H1 (cell line): ENCODE measurements at regions not wholly inside any gene's neighbourhood (a gene's known extent, or its start where the extent isn't known, plus 50 kb on each side); places are given as distances from the start of the nearest gene placed in this dataset.

Experiments
- CTCF ChIA-PET: fragments of 300-600 bp; sonication (Branson Sonifier 250); formaldehyde crosslinking; loops from one replicate; lab custom pipeline; 2021; ENCODE audit not compliant: partially characterized antibody; lab: Charles Lee
- POLR2A ChIA-PET: fragments of 300-600 bp; sonication (Branson Sonifier 250); formaldehyde crosslinking; loops from one replicate; lab custom pipeline; 2021; ENCODE audit warnings: inconsistent platforms; ENCODE audit not compliant: partially characterized antibody; lab: Charles Lee
- DNase-seq, 2 experiments: peaks; one replicate each; pipeline versions ENCODE4 v3.0.0 to v3.0.0-alpha.2; 2010 to 2022; ENCODE audit warnings: low spot score in 2 of 2, low read depth in 1 of 2, mixed read lengths in 1 of 2
- FAIRE-seq: peaks from 2 replicates; lab custom pipeline; 2011; peaks lifted over from hg19 to GRCh38; lab: Jason Lieb, UNC
- H2AFZ ChIP-seq: 2 replicates; pipeline ENCODE4 v1.8.1; 2012; ENCODE audit warnings: low read length, inconsistent platforms
- H2AK5ac ChIP-seq: 2 replicates; pipeline ENCODE4 v1.6.1; 2013; ENCODE audit warnings: low read depth, low read length
- H2BK120ac ChIP-seq: replicated peaks from 2 replicates; pipeline ENCODE3; 2013; ENCODE audit warnings: low read depth, low read length, inconsistent platforms
- H2BK12ac ChIP-seq: 2 replicates; pipeline ENCODE4 v1.6.1; 2013; ENCODE audit warnings: low read depth, low read length
- H2BK15ac ChIP-seq: 2 replicates; pipeline ENCODE4 v1.6.1; 2013; ENCODE audit warnings: low read length
- H2BK20ac ChIP-seq: 2 replicates; pipeline ENCODE4 v1.6.1; 2013; ENCODE audit warnings: low read length
- H2BK5ac ChIP-seq: 2 replicates; pipeline ENCODE4 v1.6.1; 2013; ENCODE audit warnings: low read depth, low read length
- H3K14ac ChIP-seq: 2 replicates; pipeline ENCODE4 v1.6.1; 2013; ENCODE audit warnings: inconsistent platforms; ENCODE audit not compliant: insufficient read length
- H3K18ac ChIP-seq: 2 replicates; pipeline ENCODE4 v1.6.1; 2013; ENCODE audit warnings: low read length; ENCODE audit errors: extremely low read depth
- H3K23ac ChIP-seq: 2 replicates; pipeline ENCODE4 v1.6.1; 2013; ENCODE audit warnings: inconsistent platforms; ENCODE audit not compliant: insufficient read length
- H3K23me2 ChIP-seq: 2 replicates; pipeline ENCODE4 v1.6.1; 2013; ENCODE audit warnings: low read depth, low read length
- H3K27ac ChIP-seq: 2 replicates; pipeline ENCODE4 v1.6.1; 2011; ENCODE audit warnings: low read depth, low read length, inconsistent platforms
- H3K27me3 ChIP-seq, 4 experiments: replicated peaks in 1 of 4; 1 replicate in 1 of 4; 2 replicates in 3 of 4; pipeline versions ENCODE4 v1.6.1 to v1.8.1; 2011 to 2013; ENCODE audit warnings: low read length in 3 of 4, mild to moderate bottlenecking in 3 of 4, inconsistent platforms in 2 of 4, mixed read lengths in 2 of 4, moderate library complexity in 1 of 4; ENCODE audit not compliant: control insufficient read depth in 3 of 4, insufficient read depth in 3 of 4; ENCODE audit errors: extremely low read depth in 1 of 4
- H3K36me3 ChIP-seq, 4 experiments: 2 replicates each; pipeline versions ENCODE4 v1.6.1 to v1.8.1; 2011 to 2013; ENCODE audit warnings: mild to moderate bottlenecking in 4 of 4, low read length in 3 of 4, moderate library complexity in 2 of 4, control low read depth in 1 of 4, inconsistent platforms in 1 of 4; ENCODE audit not compliant: insufficient read depth in 4 of 4, control insufficient read depth in 2 of 4
- H3K4ac ChIP-seq: replicated peaks from 2 replicates; pipeline ENCODE3; 2013; ENCODE audit warnings: low read length, low read depth, mixed read lengths, inconsistent platforms; ENCODE audit not compliant: insufficient read length
- H3K4me1 ChIP-seq, 4 experiments: replicated peaks in 1 of 4; 1 replicate in 1 of 4; 2 replicates in 3 of 4; pipeline versions ENCODE4 v1.6.1 to v1.8.1; 2011 to 2013; ENCODE audit warnings: low read length in 3 of 4, inconsistent platforms in 2 of 4, mixed read lengths in 1 of 4; ENCODE audit not compliant: insufficient read depth in 4 of 4, control insufficient read depth in 3 of 4
- H3K4me2 ChIP-seq, 2 experiments: 2 replicates each; pipeline versions ENCODE4 v1.6.1 to v1.8.1; 2011 to 2013; ENCODE audit warnings: low read depth in 2 of 2, low read length in 2 of 2, control low read depth in 1 of 2, inconsistent platforms in 1 of 2, mild to moderate bottlenecking in 1 of 2; ENCODE audit not compliant: insufficient read depth in 1 of 2
- H3K4me3 ChIP-seq, 4 experiments: fragments of 200-600, 300-600 bp in 1 of 4; sonication (generic), shearing (Covaris generic), sonication (Bioruptor Twin) in 1 of 4; 2 replicates each; pipeline versions ENCODE4 v1.5.1 to v1.8.1; 2011 to 2016; ENCODE audit warnings: low read length in 4 of 4, low read depth in 3 of 4, control low read depth in 2 of 4, inconsistent platforms in 2 of 4, mild to moderate bottlenecking in 2 of 4, mixed read lengths in 1 of 4, moderate library complexity in 1 of 4; ENCODE audit not compliant: insufficient read depth in 2 of 4; ENCODE audit errors: extremely low read depth in 1 of 4
- H3K56ac ChIP-seq: replicated peaks from 2 replicates; pipeline ENCODE3; 2013; ENCODE audit warnings: low read depth, mild to moderate bottlenecking, mixed read lengths, low read length, inconsistent platforms; ENCODE audit not compliant: insufficient read length
- H3K79me1 ChIP-seq: 2 replicates; pipeline ENCODE4 v1.6.1; 2013; ENCODE audit warnings: low read depth, low read length, control low read depth
- H3K79me2 ChIP-seq, 2 experiments: 2 replicates each; pipeline versions ENCODE4 v1.6.1 to v1.8.1; 2012 to 2013; ENCODE audit warnings: low read length in 2 of 2, mild to moderate bottlenecking in 2 of 2, inconsistent platforms in 1 of 2; ENCODE audit not compliant: insufficient read depth in 2 of 2, control insufficient read depth in 1 of 2
- H3K9ac ChIP-seq, 4 experiments: replicated peaks in 1 of 4; 1 replicate in 1 of 4; 2 replicates in 3 of 4; pipeline versions ENCODE4 v1.6.1 to v1.8.1; 2011 to 2013; ENCODE audit warnings: low read depth in 3 of 4, low read length in 3 of 4, control low read depth in 2 of 4, mild to moderate bottlenecking in 2 of 4, moderate library complexity in 2 of 4, inconsistent platforms in 1 of 4; ENCODE audit errors: extremely low read depth in 1 of 4
- H3K9me3 ChIP-seq, 2 experiments: 2 replicates each; pipeline versions ENCODE4 v1.6.1 to v1.8.1; 2012 to 2013; ENCODE audit warnings: mild to moderate bottlenecking in 2 of 2, moderate library complexity in 2 of 2, control low read depth in 1 of 2, inconsistent platforms in 1 of 2, low read depth in 1 of 2, low read length in 1 of 2, mixed read lengths in 1 of 2; ENCODE audit not compliant: insufficient read depth in 2 of 2
- H4K20me1 ChIP-seq, 2 experiments: replicated peaks in 1 of 2; 2 replicates each; pipeline versions ENCODE3 to v1.8.1; 2011 to 2013; ENCODE audit warnings: inconsistent platforms in 2 of 2, low read length in 2 of 2, mild to moderate bottlenecking in 1 of 2; ENCODE audit not compliant: insufficient read depth in 2 of 2, control insufficient read depth in 1 of 2
- H4K5ac ChIP-seq: 2 replicates; pipeline ENCODE4 v1.6.1; 2013; ENCODE audit warnings: low read length, low read depth, mixed read lengths, inconsistent platforms; ENCODE audit not compliant: insufficient read length
- H4K8ac ChIP-seq: 2 replicates; pipeline ENCODE4 v1.8.0; 2013; ENCODE audit warnings: mild to moderate bottlenecking, moderate library complexity, low read length, inconsistent platforms; ENCODE audit not compliant: insufficient read depth; ENCODE audit errors: extremely low read depth
- H4K91ac ChIP-seq: replicated peaks from 2 replicates; pipeline ENCODE3; 2013; ENCODE audit warnings: low read length, mixed read lengths, inconsistent platforms; ENCODE audit not compliant: insufficient read length
- ASH2L ChIP-seq: fragments of 200-600, 300-600 bp; sonication (generic); IDR thresholded peaks from one replicate; pipeline ENCODE4 v1.7.1; 2017; ENCODE audit warnings: low read length
- CBX8 ChIP-seq: fragments of 300-800, 300-1000 bp; sonication (generic); IDR thresholded peaks from 2 replicates; pipeline ENCODE4 v1.7.1; 2016; ENCODE audit warnings: low read depth, low read length, borderline replicate concordance
- EP300 ChIP-seq, 2 experiments: IDR thresholded peaks; 1 replicate in 1 of 2; 2 replicates in 1 of 2; pipeline ENCODE4 v1.6.1; 2011 to 2012; ENCODE audit warnings: low read depth in 2 of 2, low read length in 2 of 2, mild to moderate bottlenecking in 2 of 2, borderline replicate concordance in 1 of 2, inconsistent platforms in 1 of 2, moderate library complexity in 1 of 2
- FOSL1 ChIP-seq: IDR thresholded peaks from 2 replicates; pipeline ENCODE4 v1.6.1; 2011; ENCODE audit warnings: mild to moderate bottlenecking, low read depth, low read length, moderate library complexity; ENCODE audit not compliant: insufficient read depth
- GTF2F1 ChIP-seq: IDR thresholded peaks from 2 replicates; pipeline ENCODE4 v1.6.1; 2012; ENCODE audit warnings: low read depth, low read length, improper control_type of control experiment, borderline replicate concordance
- HDAC2 ChIP-seq, 2 experiments: fragments of 300-600 bp in 1 of 2; sonication (generic) in 1 of 2; IDR thresholded peaks; 2 replicates each; pipeline ENCODE4 v1.6.1; 2011 to 2012; ENCODE audit warnings: low read depth in 2 of 2, low read length in 2 of 2, mild to moderate bottlenecking in 2 of 2, moderate library complexity in 2 of 2, borderline replicate concordance in 1 of 2, inconsistent platforms in 1 of 2
- HDAC6 ChIP-seq: IDR thresholded peaks from one replicate; pipeline ENCODE4 v1.7.1; 2012; ENCODE audit warnings: low read depth, mild to moderate bottlenecking, inconsistent platforms, low read length, moderate library complexity
- POLR2A ChIP-seq, 2 experiments: IDR thresholded peaks; 1 replicate in 1 of 2; 2 replicates in 1 of 2; pipeline ENCODE4 v1.6.1; 2011; ENCODE audit warnings: low read depth in 2 of 2, low read length in 2 of 2, mild to moderate bottlenecking in 2 of 2; ENCODE audit errors: control extremely low read depth in 1 of 2
- SAP30 ChIP-seq: fragments of 300-600 bp; sonication (generic); IDR thresholded peaks from 2 replicates; pipeline ENCODE4 v1.7.1; 2012; ENCODE audit warnings: low read length, moderate library complexity, mild to moderate bottlenecking, inconsistent platforms; ENCODE audit not compliant: insufficient read depth, insufficient replicate concordance
- SRF ChIP-seq: IDR thresholded peaks from 2 replicates; pipeline ENCODE4 v1.6.1; 2011; ENCODE audit warnings: mild to moderate bottlenecking, low read depth, low read length, moderate library complexity
- SUZ12 ChIP-seq: fragments of 200-600 bp; sonication (generic); IDR thresholded peaks from 2 replicates; pipeline ENCODE4 v1.6.1; 2012; ENCODE audit warnings: mild to moderate bottlenecking, inconsistent platforms, low read length, moderate library complexity, mixed read lengths
- TAF7 ChIP-seq: optimal IDR thresholded peaks from 2 replicates; pipeline ENCODE3; 2011; ENCODE audit warnings: low read depth, mild to moderate bottlenecking, inconsistent platforms, low read length, moderate library complexity, borderline replicate concordance
- YY1 ChIP-seq: IDR thresholded peaks from 2 replicates; pipeline ENCODE4 v1.6.1; 2011; ENCODE audit warnings: low read depth, mild to moderate bottlenecking, low read length
- WGBS, 2 experiments: shearing (Covaris generic) in 1 of 2; methylation state at CpG; one replicate each; pipeline versions ENCODE4 v1.1.6 to v1.1.7; 2013 to 2015; ENCODE audit warnings: low lambda C conversion rate in 2 of 2, mixed read lengths in 2 of 2, inconsistent platforms in 1 of 2, low coverage in 1 of 2, missing lambda C conversion rate in 1 of 2; ENCODE audit not compliant: insufficient replicate concordance in 2 of 2, insufficient coverage in 1 of 2, insufficient read length in 1 of 2; ENCODE audit errors: extremely low coverage in 1 of 2, missing lambda C conversion rate in 1 of 2; 5-methylcytosine and 5-hydroxymethylcytosine counted together
- TF ChIP-seq, protein P1 (sequence below): IDR thresholded peaks from 2 replicates; pipeline ENCODE4 v1.6.1; 2011; ENCODE audit warnings: low read length, improper control_type of control experiment

DNA sequence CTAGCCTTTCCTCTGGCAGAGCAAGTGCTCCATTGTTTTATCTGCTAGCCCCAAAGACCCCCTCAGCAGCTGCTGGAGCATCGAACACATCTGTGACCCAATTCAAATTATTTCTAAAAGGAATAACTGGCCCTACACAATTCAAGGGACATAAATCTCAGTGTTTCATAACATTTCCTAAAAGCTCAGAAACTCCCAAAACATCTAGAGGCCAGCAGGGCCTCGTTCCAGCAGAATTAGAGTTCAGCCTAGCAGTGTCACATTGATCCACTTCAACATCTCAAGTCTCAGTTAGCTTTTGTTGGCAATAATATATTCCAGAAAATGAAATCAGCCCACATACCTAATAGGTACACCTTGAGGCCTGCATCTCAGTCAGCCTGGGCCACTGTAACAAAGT is 179.1 kb downstream of the ETAA1 start:
- no peak overlapping the region for H3K18ac ChIP-seq
- H3K9me3 ChIP-seq, result no peaks in the 10 kb centered on the region
- POLR2A ChIA-PET, result no interaction called here
- CTCF ChIA-PET, result interaction anchor here (0.6 to 1.7 kb wide), 3 partner anchors 24 to 590 kb away, joined by 3 to 4 read pairs (median 3); no protein-coding TSS in a partner anchor
- FAIRE-seq (no peak), DNase-seq (no peak)
- no peak overlapping the region for H3K9ac ChIP-seq
- no peak overlapping the region for H3K27ac ChIP-seq
- H2BK15ac ChIP-seq, result no peak overlapping the region
- no peak overlapping the region for H3K56ac ChIP-seq
- no peak overlapping the region for H3K4me2 ChIP-seq
- WGBS, 2 experiments, result 96% methylated on average over 2 of the region's 2 CpGs; no CpG with 5 or more reads in 1 of the 2 experiments
- no peak overlapping the region for H4K8ac ChIP-seq
- H4K91ac ChIP-seq, result no peak overlapping the region
- H2BK20ac ChIP-seq, result no peak overlapping the region
- H3K4me3 ChIP-seq, result no peak overlapping the region
- no peak overlapping the region for H3K23ac ChIP-seq
- H3K23me2 ChIP-seq, result no peaks in the 10 kb centered on the region
- H2BK12ac ChIP-seq, result no peak overlapping the region
- H2AFZ ChIP-seq, result no peak overlapping the region
- no peak overlapping the region for H2BK120ac ChIP-seq
- no peak overlapping the region for H3K4ac ChIP-seq
- H4K5ac ChIP-seq, result no peak overlapping the region
- H2AK5ac ChIP-seq, result no peak overlapping the region
- no peaks in the 10 kb centered on the region for H3K79me2 ChIP-seq
- no peaks in the 10 kb centered on the region for H3K27me3 ChIP-seq
- no peaks in the 10 kb centered on the region for H3K36me3 ChIP-seq
- H3K4me1 ChIP-seq, result no peaks in the 10 kb centered on the region
- no peak overlapping the region for H2BK5ac ChIP-seq
- H4K20me1 ChIP-seq, result no peaks in the 10 kb centered on the region
- no peaks in the 10 kb centered on the region for H3K79me1 ChIP-seq
- H3K14ac ChIP-seq, result no peak overlapping the region
- no peak for TF ChIP-seq HDAC2 (IDR thresholded peaks at IDR 0.05; ENCODE audit: borderline replicate concordance in 1 of 2, low read depth in 2 of 2, low read length in 2 of 2)
- no peak for TF ChIP-seq CBX8
- no peak for TF ChIP-seq YY1
- no peak for TF ChIP-seq SUZ12
- TF ChIP-seq FOSL1, result no peak
- no peak for TF ChIP-seq EP300 (IDR thresholded peaks at IDR 0.05; ENCODE audit: borderline replicate concordance in 1 of 2, low read depth in 2 of 2, low read length in 2 of 2)
- TF ChIP-seq SRF, result no peak
- TF ChIP-seq SAP30, result no peak
- no peak for TF ChIP-seq HDAC6
- TF ChIP-seq GTF2F1, result no peak
- TF ChIP-seq ASH2L, result no peak
- TF ChIP-seq, protein P1, sequence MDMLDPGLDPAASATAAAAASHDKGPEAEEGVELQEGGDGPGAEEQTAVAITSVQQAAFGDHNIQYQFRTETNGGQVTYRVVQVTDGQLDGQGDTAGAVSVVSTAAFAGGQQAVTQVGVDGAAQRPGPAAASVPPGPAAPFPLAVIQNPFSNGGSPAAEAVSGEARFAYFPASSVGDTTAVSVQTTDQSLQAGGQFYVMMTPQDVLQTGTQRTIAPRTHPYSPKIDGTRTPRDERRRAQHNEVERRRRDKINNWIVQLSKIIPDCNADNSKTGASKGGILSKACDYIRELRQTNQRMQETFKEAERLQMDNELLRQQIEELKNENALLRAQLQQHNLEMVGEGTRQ, result no peak
- no peak for TF ChIP-seq TAF7
- no peak for TF ChIP-seq POLR2A (IDR thresholded peaks at IDR 0.05; ENCODE audit: control extremely low read depth in 1 of 2, low read depth in 2 of 2, low read length in 2 of 2)
